Chondrocyte (in vitro differentiated cells): ENCODE measurements at regions not wholly inside any gene's neighbourhood (a gene's known extent, or its start where the extent isn't known, plus 50 kb on each side); places are given as distances from the start of the nearest gene placed in this dataset.

ENCODE experiments used
- DNase-seq: peaks from one replicate; pipeline ENCODE4 v3.0.0; 2021; ENCODE audit warnings: mixed read lengths, low spot score
- H3K27ac Mint-ChIP-seq: one replicate; pipeline ENCODE4 v1.8.0; 2021; ENCODE audit warnings: mild to moderate bottlenecking, moderate library complexity, mixed read lengths; ENCODE audit not compliant: unreplicated experiment
- H3K27me3 Mint-ChIP-seq: 2 replicates; pipeline ENCODE4 v1.8.0; 2021; ENCODE audit warnings: low read depth, mixed read lengths
- H3K36me3 Mint-ChIP-seq: 2 replicates; pipeline ENCODE4 v1.8.0; 2021; ENCODE audit warnings: low read depth, mixed read lengths
- H3K4me1 Mint-ChIP-seq: 2 replicates; pipeline ENCODE4 v1.8.0; 2021; ENCODE audit warnings: low read depth, mild to moderate bottlenecking, mixed read lengths
- H3K4me3 Mint-ChIP-seq: one replicate; pipeline ENCODE4 v1.8.0; 2021; ENCODE audit warnings: mild to moderate bottlenecking, moderate library complexity, mixed read lengths; ENCODE audit not compliant: unreplicated experiment
- H3K9me3 Mint-ChIP-seq: 2 replicates; pipeline ENCODE4 v1.8.0; 2021; ENCODE audit warnings: low read depth, mixed read lengths
- TF ChIP-seq, protein P1 (sequence below): fragments of 200-600 bp; sonication (generic); IDR thresholded peaks from 2 replicates; pipeline ENCODE4 v1.5.0; 2021; ENCODE audit warnings: antibody characterized with exemption, mild to moderate bottlenecking, moderate library complexity

GRCh38 chr12:88994971-88995370 is 357.3 kb downstream of the DUSP6 start:
- TF ChIP-seq, protein P1, sequence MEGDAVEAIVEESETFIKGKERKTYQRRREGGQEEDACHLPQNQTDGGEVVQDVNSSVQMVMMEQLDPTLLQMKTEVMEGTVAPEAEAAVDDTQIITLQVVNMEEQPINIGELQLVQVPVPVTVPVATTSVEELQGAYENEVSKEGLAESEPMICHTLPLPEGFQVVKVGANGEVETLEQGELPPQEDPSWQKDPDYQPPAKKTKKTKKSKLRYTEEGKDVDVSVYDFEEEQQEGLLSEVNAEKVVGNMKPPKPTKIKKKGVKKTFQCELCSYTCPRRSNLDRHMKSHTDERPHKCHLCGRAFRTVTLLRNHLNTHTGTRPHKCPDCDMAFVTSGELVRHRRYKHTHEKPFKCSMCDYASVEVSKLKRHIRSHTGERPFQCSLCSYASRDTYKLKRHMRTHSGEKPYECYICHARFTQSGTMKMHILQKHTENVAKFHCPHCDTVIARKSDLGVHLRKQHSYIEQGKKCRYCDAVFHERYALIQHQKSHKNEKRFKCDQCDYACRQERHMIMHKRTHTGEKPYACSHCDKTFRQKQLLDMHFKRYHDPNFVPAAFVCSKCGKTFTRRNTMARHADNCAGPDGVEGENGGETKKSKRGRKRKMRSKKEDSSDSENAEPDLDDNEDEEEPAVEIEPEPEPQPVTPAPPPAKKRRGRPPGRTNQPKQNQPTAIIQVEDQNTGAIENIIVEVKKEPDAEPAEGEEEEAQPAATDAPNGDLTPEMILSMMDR, result no peak
- Mint-ChIP-seq H3K27ac (no peak overlapping the region), H3K36me3 (no peaks in the 10 kb centered on the region), H3K4me3 (no peak overlapping the region), H3K4me1 (no peaks in the 10 kb centered on the region), H3K9me3 (no peaks in the 10 kb centered on the region), H3K27me3 (no peaks in the 10 kb centered on the region)
- no peak for DNase-seq

- no peak for DNase-seq
- H3K27me3 Mint-ChIP-seq, result no peaks in the 10 kb centered on the region
- no peaks in the 10 kb centered on the region for H3K36me3 Mint-ChIP-seq
- no peaks in the 10 kb centered on the region for H3K9me3 Mint-ChIP-seq
- no peak overlapping the region for H3K27ac Mint-ChIP-seq
- no peaks in the 10 kb centered on the region for H3K4me1 Mint-ChIP-seq
- no peak overlapping the region for H3K4me3 Mint-ChIP-seq
- TF ChIP-seq, protein P1, result no peak
Observed at GRCh38 chr12:88994537-88994936, 357.8 kb downstream of the DUSP6 start.

DNA sequence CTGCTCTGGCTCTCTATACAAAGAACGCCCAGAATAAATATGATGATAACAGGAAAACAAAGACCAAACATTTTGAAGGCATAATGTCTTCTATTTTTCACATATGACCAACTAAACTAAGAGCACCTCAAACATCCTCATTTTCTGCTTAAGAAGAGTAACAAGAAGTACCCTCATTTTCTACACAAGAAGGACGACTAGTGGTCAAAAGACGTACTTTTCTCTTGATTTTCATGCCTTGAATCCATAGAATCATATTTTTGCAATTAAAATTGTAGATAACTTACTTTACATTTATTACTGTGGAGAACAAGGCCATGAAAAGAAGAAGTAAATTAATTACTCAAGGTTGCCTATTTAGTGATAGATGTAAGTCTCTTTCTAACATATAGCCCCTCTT is 358.6 kb downstream of the DUSP6 start:
- H3K27me3 Mint-ChIP-seq, result no peaks in the 10 kb centered on the region
- TF ChIP-seq, protein P1, result peak; percentile 91
- H3K4me3 Mint-ChIP-seq, result no peak overlapping the region
- no peak overlapping the region for H3K27ac Mint-ChIP-seq
- DNase-seq, result no peak
- H3K9me3 Mint-ChIP-seq, result no peaks in the 10 kb centered on the region
- no peaks in the 10 kb centered on the region for H3K36me3 Mint-ChIP-seq
- no peaks in the 10 kb centered on the region for H3K4me1 Mint-ChIP-seq

GRCh38 chr12:88986056-88986455 is 366.2 kb downstream of the DUSP6 start:
- no peak overlapping the region for H3K4me3 Mint-ChIP-seq
- H3K27ac Mint-ChIP-seq, result no peak overlapping the region
- TF ChIP-seq, protein P1, result no peak
- H3K9me3 Mint-ChIP-seq, result no peaks in the 10 kb centered on the region
- H3K4me1 Mint-ChIP-seq, result peaks cover 3% of the 10 kb centered on the region
- no peak for DNase-seq
- H3K36me3 Mint-ChIP-seq, result no peaks in the 10 kb centered on the region
- H3K27me3 Mint-ChIP-seq, result peaks cover 1% of the 10 kb centered on the region

DNA sequence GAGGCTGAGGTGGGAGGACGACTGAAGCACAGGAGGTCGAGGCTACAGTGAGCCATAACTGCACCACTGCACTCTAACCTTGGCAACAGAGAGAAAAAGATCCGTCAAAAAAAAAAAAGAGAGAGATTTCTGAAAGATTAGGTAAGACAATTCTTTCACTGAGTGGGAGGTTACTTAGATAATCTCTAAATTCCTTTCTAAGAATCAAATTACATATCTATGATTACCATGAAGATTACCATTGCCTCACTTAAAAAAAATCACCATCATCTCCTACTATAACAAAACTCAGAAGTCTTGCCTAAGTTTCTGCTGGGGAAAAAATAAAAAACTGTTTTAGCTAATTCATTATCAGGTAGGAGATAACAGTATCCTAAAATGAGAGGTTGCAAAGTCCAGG is 366.7 kb downstream of the DUSP6 start:
- peaks cover 1% of the 10 kb centered on the region for H3K27me3 Mint-ChIP-seq
- no peaks in the 10 kb centered on the region for H3K9me3 Mint-ChIP-seq
- no peak overlapping the region for H3K27ac Mint-ChIP-seq
- TF ChIP-seq, protein P1, result no peak
- H3K36me3 Mint-ChIP-seq, result no peaks in the 10 kb centered on the region
- no peak for DNase-seq
- H3K4me1 Mint-ChIP-seq, result peaks cover 3% of the 10 kb centered on the region
- no peak overlapping the region for H3K4me3 Mint-ChIP-seq
